ENCODE measurements at regions not wholly inside any gene's neighbourhood (a gene's known extent, or its start where the extent isn't known, plus 50 kb on each side); places are given as distances from the start of the nearest gene placed in this dataset.
"Not testable (repeated sequence)": the region's sequence is repeated elsewhere in the genome, so short reads cannot be mapped to it uniquely, and the experiment has no call there.

DNA sequence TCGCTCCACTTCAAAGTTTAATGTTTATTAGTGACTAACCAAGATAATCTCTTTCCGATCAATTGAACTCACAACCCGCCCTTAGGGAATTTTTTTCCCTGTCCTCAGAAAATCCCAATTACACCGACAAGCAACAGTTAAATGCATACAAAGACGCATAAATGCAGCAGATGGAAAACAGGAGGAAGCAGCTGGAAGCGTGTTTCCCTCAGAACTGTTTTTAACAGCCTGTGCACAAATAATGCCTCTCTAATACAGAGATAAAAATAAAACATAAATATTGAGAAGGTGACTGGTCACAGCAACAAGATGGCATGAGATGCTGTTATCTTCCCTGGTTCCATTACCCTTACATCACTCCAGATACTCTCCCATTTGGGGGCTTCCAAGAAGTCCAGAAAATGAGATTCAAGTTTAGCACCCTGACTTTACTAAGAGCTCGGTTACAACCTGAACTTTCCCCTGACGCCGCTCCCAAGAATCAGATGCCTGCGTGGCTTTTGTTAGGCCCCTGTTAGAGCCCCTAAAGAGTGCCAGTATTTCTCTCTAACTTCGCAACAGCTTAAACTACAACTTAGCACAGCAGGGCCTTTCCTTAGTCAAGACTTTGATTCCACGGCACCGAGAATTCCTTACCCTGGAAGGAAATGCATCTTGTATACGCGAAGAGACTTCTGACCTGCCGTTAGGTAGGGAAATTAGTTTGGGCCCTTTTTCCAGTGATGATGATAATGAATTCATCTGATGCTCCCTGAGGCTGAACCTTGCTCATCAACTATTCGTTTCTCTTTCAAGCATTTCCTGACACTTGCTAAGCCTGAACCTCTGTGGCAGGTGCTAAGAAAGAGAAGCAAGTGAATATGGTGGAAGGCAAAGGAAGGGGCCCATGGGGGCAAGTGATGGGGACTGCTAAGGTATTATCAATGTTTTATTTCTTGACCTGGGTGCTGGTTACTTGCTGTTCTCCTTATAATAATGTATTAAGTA, 137.7 kb upstream of the SMYD2 start:
- DNase-seq, result no peak

DNA sequence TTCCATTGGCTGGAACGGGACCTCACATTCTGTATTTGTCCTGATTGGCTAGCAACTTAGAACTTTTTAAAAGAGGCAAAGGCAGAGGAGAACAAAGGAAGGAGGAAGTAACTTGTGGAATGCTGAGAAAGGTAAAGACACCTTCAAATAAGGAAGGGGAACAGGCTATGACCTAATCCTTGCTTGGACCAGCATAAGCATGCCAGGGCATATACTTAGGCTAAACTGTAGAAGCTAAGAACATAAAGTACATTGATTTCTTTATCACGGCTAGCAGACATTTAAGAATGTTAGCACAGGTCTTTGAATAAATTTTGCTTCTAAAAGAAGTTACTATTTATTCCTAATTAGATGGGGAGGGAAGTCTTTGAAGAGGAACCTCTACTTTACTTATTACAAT, 136.4 kb upstream of the SMYD2 start:
- not testable (repeated sequence) for DNase-seq

DNA sequence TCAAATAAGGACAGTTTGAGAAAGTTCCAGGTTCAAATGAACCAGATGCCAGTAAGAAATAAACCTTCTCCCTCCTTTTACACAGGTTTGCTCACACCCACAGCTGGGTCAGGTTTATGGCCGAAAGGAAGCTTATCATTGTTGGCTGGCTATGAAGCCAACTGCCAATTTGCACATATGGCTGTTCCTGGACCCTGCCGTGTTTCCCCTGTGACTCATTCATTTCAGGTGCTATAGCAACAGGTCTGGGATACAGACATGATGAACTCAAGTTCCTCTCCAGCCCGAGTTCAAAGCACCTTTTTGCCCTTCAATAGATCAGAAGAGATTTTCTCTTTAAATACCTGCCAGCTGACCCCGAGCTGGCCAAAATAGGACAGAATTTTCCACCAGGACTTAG, 134.4 kb upstream of the SMYD2 start:
- no peak for DNase-seq

DNA sequence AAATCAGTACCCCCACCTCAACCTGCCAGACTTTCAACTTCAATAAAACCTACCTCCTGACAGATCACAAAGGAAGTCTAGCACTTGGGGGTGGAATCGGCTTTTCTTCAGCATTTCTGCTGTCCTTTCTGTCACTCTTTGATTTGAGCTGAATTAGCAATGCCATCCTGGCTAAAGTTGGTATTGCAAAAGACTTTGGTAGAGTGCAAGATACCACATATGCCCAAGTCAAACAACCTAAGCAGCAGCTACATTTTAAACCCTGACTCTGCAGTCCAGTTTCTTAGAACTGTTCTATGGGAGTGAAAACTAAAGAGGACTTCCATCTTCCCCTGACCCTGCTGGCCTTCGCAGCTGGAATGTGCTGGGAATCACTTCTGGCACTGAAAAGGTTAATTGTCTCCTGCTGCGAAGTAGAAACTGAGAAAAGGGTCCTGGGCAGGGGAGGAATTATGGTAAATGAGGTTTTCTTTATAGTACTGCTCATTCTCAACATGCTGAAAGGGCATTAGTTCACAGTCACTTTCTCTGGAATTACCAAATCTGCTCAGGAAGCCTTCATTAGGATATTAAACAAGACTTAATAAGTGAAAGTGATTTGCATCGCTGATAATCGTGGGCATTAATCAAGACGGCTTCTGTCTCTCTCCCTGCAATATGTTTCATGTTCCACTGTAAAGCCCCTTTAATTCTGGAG, 126.2 kb upstream of the SMYD2 start:
- DNase-seq, result no peak

DNA sequence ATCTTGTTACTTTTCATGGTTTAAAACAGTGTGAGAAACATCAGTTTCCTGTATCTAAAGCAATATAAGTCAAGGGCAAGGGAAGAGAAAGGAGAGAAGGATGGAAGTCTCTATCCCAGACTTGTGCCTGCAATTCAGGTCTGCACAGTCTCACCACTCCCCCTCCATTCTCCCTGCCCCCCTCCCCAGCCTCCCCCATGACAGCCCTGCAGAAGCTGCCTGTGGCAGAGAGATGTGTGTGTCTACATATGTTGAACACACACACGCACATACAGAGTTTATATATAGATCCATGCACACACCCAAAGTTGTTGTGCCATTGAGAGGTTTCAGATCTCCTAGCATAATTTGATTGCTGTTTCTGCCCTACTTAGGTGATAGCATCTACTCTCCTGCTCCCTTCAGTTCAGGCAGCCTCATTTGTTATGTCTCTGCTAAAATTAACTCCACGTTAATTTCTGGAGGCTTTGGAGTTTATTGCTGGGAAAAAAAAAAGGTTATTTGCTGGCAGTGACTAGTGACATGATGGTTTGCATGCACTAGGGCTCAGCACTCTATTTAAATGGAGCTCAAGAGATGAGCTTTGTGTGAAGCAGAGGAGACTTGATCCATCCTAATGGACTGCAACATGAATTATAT, 124.9 kb upstream of the SMYD2 start:
- no peak for DNase-seq

DNA sequence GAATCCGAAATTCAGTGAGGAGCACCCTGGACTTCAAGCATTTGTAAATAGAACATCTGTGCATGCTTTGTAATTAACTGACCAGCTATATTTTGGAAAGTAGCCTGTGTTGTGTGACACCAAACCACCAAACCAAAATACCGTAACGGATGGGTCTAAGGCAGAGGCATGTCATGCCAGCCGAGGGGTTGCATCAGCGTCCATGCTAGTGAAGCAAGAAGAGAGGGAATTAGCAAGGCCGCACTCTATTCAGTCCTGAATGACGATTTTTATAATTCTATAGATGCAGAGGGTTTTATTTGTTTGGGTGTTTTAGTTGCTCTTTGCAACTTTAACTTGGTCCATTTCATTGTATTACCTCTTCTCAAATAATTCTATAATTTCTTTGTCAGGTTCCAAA, 116.8 kb upstream of the SMYD2 start:
- DNase-seq, result no peak

DNA sequence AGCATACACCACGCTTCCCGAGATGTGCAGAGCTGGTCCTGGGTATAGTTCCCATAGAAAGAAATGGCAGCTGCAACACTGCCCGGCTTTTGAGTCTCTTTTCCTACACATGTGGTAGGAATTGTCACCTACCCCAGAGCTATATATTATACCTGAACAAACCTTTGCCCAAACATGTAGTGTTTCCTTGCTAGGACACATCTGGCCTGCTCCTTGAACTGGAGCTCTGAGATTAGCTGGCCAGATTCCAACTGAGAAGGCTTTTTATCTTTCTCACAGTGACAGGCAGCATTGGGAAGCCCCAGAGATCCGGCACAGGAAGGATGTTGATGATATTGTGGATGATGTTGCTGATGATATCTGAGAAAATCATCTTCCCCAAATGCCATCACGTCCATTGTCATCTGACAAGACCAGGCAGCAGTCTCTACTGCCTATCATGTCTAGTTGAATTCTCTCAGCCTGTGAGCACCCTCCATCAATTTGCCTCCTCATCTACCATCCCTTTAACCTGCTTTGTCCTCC, 115.0 kb upstream of the SMYD2 start:
- DNase-seq, result no peak

DNA sequence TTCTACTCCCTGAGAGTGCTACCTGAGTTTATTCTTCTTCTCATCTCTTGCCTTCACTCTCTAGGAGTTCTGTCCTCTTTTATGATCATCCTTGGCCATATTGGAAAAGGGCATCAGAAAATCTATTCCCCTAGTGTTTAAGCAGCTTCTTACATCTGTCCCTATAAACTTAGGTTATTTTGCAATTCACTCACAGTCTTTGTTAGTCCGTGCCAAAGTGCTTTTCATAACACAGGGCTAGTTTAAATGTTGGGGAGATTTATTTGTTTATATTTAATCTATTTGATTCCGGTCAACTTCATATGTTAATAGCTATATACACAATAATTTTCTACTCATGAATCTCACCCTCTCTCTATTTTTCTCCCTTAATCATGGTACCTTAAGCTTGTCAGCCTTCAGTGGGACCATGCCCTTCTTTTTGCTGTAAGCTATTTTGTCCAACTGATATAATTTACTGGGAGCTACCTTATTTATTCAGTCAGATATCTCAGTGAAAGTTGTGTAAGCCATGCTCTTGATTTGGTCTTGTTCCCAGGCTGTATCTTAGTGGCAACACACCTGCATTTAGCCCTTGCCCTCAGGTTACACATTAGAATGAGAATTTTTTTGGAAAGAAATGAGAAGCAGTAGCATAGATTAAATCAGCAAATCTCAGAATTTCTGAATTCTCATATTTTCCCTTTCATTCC, 106.3 kb upstream of the SMYD2 start:
- no peak for DNase-seq

DNA sequence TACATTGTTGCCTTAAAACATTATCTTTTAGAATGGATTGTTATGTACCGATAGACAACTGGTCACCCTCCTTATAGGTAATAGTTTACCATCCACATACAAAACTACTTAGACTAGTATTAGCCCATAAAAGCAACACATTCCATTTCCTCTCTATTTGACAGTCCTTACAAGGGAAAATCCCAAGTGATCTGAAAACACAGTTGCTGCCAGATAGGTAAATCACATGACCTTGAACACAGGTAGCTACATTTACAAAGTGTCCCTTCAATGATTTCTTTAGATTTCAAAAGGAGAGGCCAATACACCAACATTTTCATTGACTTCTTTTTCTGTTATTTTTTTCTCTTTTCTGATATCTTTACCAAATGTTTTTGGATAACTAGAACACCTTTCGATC, 102.9 kb upstream of the SMYD2 start:
- DNase-seq, result no peak

DNA sequence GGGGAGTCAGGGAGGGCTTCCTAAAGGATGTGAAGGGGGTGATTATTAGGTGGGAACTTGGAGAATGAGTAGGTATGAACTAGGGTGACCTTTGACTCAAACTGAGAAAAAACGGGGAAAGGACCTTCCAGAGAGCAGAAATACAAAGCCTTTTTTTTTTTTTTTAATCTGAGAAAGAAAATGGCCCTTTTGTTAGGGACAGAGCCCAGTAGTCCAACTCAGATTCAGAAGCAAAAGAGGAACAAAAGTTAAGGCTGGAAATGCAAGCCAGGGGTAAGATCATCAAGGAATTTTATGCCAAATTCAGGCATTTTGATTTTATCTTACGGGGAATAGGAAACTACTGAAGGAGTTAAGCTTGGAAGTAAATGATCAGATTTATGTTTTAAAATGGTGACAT, 96.0 kb upstream of the SMYD2 start:
- DNase-seq, result no peak

DNA sequence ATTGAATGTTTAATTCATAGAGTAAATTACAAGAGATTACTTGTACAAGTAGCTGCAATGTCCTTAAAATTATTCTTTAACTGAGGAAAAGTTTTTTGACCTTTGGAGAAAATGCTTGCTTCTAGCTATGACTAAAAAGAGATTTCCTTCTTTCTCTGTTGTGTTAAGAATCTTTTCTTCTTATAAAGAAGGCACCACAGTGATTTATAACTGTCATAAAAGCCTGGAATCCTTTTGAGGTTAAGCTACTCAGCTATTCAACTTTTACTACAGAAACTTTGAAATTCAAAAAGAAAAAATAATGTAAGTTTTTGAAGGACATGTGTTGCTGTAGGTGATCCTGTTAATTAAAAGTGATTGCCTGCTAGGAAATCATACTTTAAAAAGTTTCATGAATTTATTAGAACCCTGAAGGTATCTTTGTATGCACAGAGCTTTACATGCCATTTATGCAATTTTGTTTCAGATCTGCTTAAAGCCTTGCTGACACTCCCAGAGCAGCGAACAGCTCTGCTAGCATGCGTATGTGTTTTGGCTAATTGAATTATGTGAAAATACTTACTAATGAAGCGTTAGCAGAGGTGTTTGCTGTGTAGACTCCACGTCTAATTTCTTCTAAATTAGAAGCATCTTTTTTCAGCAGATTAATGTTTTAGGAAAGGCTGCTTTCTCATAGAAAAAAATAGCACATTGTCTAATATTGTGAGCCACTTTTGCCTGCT, 94.7 kb upstream of the SMYD2 start:
- DNase-seq, result no peak

DNA sequence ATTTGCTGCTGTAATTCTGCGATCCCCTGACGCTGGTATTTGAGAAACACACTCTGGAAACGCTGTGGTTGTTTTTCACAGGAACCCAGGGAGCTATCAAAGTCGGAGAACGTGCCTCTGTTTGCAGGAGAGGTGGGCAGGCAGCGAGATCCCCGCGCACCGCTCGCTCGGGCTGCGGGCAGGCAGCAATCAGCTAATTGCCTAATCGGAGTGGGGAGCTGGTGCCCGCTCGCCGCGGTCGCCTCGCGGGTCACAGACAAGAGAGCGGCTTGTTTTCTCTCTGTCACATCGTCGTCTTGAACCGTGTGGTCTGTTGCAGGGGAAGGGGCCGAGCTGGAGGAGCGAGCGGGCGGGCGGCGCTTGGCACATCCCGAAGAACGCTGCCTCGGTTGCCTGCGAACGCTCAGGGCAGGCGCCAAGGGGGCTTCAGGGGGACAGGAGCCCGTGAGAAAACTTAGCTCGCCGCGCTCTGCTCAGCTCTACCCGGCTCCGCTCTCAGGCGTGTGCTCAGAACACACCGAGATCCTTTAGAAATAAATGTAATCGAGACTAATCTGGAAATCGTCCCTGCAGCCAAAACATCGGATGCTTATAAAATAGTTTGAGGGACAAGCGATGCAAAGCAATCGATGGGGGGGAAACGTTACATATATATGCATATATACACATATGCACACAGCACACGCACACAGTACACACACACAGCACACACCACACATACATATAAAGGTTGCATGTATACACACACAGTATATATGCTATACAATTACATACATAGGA, 93.6 kb upstream of the SMYD2 start:
- DNase-seq, result no peak

DNA sequence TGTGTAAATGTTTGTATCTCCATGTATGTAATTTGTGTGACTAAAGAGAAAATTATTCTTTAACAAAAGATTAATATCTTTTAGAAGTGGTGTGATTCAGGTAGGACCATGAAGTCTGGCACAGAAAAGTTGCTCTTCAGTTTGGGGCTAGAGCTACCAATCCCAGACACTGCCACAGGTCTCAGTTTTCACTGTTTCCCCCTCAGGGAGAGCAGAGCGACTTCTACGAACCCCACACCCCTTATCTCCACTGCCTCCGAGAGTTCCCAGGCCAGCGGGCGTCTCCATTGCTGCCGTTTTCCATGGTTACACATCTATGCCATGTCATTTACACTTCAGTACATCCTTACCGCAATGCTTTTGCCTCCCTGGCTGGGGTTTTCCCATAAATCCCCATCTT, 93.0 kb upstream of the SMYD2 start:
- no peak for DNase-seq

DNA sequence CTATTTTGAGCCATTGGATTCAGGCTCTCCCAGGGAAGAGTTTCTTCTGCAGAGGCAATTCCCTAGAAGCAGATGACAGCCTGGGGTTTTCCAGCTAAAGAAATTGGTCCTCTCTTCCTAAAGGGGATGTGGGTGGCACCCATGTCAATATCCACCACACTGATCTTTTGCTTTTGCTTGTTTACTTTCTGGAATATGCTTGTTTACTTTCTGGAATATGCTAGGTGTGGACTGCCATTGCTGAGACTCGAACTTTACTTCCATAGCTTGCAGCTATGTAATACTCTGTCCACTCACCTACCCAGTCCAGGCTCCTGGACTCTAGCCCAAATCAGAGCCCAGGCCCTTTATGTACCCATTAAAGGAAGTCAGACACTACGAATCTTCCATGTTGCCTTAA, 92.1 kb upstream of the SMYD2 start:
- no peak for DNase-seq

DNA sequence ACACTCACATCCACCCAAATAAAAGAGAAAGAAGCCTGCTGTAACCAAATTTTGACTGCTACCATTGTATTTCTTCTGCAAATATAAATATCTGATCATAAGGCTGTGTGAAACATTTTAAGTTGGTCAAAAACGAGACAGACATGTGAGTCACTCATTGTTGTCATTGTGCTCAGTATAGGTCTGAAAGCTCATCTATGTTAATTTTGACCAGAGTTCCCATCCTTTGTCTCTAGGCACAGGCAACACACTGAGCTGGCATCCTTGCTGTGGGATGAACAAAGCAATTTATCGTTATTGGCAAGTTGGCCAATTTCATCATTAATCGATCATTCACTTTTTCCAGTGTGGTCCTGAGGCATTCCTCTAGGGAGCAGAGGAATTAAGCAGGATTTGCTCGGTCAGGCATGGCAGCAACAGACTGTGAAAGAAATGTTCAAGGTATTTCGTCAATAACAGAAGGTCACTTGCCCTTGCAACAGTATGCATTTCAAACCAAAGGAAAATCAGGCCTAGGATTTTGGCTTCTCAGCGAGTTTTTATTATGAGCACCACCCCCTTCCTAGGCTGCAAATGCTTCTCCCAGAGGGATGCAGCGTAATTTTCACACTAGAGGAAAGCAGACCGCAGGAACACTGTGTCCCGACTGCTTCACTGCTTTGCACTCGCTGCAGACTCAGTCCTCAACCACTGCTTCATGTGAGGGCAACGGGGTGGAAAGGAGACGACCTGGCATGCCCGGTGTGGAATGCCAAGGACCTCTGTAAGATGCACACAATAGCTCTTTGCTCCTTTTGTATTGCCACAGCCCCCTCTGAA, 87.9 kb upstream of the SMYD2 start:
- DNase-seq, result no peak

DNA sequence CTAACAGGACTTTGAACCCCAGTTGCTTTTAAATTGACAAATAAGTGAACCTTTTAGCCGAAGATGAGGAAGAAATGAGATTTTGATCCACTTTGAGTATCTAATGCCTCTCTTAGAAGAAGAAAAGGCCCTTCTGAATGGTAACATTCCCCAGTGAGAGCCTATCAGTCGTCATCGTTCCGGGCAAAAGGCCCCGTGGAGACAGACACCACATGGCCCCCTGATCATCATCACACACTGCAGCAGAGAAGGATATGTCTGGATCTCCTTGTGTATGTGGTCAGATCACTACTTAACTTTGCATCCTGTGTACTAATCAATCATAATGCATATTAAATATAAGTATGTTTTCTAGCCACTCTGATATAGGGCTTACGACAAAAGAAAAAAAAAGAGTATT, 87.3 kb upstream of the SMYD2 start:
- no peak for DNase-seq

DNA sequence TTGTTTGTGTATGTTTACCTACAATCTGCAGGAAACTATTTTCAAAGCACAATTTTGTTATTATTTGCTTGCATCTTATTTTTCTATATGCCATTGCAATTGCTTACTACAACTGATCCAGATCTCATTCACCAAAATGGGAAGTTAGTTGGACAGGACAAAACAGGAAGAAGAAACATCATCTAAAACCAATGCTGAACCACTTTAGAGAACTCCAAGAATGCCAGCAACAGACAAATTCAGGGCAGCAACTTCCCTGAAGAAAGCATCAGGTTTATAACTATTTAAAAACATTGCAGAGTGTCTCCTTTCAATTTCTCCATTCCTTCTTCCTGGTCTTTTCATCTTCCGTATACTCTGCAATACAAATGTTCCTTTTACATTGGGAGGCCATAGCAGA, 82.4 kb upstream of the SMYD2 start:
- no peak for DNase-seq

DNA sequence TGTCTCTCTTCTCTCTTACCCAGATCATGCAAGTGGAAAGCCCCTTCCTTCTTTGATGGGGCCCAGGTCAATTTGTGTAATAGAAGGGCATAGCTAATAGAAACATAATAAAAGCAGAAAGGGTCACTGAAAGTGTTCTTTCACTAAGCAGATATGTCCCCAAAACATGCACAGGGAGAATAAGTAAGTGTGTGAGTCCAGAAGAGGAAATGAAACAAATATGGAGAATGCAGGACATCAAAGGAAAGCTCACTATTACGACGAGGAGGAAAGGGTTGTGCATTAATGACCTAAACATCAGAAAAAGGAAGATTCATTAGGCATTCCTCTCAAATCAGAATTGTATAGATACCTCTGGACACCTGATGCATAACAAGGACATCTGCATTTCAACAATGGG, 81.4 kb upstream of the SMYD2 start:
- no peak for DNase-seq

DNA sequence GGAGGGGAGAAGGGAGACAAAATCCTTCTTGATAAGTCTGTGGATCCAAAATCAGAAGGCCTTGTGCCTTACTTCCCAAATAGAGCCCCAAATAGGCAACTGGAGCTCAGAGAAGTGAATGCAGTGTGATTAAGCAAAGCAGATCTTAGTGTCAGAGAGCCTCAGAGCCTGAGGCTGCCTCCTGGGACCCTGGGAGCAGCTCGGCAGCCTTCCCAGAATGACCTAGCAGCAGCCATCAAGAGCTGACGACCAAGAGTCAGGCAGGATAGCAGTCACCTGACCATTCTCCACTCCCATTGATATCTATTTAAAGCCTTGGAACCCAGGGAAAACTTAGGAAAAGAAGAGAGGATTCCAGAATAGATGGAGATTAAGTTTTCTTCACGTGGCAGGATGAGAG, 78.0 kb upstream of the SMYD2 start:
- DNase-seq, result no peak

DNA sequence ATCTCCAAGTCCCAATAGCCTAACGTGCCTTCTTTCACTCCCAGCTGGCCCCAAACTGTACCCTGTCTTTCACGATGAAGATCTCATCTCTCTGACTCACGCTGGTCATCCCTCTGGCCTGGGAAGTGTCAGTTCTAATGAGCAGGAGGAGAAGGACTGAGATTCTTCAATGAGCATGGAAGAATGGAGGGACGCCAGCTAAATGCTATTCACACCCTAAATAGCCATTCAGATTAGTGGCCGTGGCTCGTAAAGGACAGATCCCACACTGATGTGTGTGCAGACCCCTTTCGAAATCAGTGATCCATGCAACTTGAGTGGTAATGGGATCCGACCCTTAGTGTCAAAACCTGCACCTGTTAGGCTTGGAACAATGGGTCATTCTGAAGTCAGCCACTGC, 75.9 kb upstream of the SMYD2 start:
- no peak for DNase-seq

DNA sequence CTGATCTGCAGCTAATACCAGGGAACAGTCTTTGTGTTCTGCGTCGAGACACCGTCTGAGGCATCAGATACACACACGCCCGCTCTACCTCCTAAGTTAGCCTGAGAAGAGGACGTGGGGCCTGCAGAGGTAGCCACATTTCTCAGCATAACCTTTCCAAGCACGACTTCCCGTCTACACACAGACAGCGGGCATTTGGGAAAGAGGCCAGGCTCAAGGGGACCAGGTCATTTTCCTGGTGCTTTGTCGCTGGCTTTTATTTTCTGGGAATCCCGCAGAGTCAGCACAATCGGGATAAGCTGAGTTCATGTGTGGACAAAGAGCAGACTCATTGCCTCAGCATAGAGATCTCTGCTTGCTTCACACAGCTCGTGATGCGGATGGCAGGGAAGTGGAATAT, 72.5 kb upstream of the SMYD2 start:
- no peak for DNase-seq

All from kidney glomerular epithelial cell (primary cell).